Breast epithelium (tissue), 4 donors: ENCODE measurements at regions not wholly inside any gene's neighbourhood (a gene's known extent, or its start where the extent isn't known, plus 50 kb on each side); places are given as distances from the start of the nearest gene placed in this dataset.
A peak's percentile ranks its signal among the peaks of the same experiment; 100 is the strongest.

Experiments
- DNase-seq, 2 donors: peaks; one replicate each; pipeline ENCODE4 v3.0.0-alpha.2; 2019; ENCODE audit warnings: low spot score in 2 of 2
- H3K27ac ChIP-seq, 2 donors: fragments of 200-600 bp; sonication (generic) in 1 of 2; one replicate each; pipeline ENCODE4 v1.5.1; 2016 to 2019; ENCODE audit warnings: mild to moderate bottlenecking in 1 of 2
- H3K27me3 ChIP-seq, 2 donors: fragments of 200-600 bp; sonication (generic) in 1 of 2; one replicate each; pipeline versions ENCODE4 v1.5.1 to v1.6.0; 2017 to 2019; ENCODE audit warnings: control low read depth in 1 of 2, mild to moderate bottlenecking in 1 of 2
- H3K36me3 ChIP-seq: fragments of 200-600 bp; one replicate; pipeline ENCODE4 v1.5.1; 2019
- H3K4me1 ChIP-seq, 2 donors: fragments of 200-600 bp; sonication (generic); one replicate each; pipeline ENCODE4 v1.5.1; 2016 to 2019; ENCODE audit warnings: control low read depth in 1 of 2
- H3K4me3 ChIP-seq, 3 donors: fragments of 200-600 bp; sonication (generic); 1 replicate in 2 of 3; 2 replicates in 1 of 3; pipeline ENCODE4 v1.5.1; 2016 to 2019; ENCODE audit warnings: mild to moderate bottlenecking in 3 of 3, moderate library complexity in 2 of 3
- H3K9me3 ChIP-seq, 2 donors: fragments of 200-600 bp; sonication (generic) in 1 of 2; one replicate each; pipeline ENCODE4 v1.5.1; 2016 to 2019; ENCODE audit warnings: control low read depth in 1 of 2
- CTCF ChIP-seq, 3 donors: fragments of 450-650 bp; IDR thresholded peaks; one replicate each; pipeline ENCODE4 v1.5.1; 2016 to 2017; ENCODE audit warnings: antibody characterized with exemption in 3 of 3, mild to moderate bottlenecking in 3 of 3, moderate library complexity in 3 of 3
- POLR2A ChIP-seq: fragments of 450-650 bp; IDR thresholded peaks from one replicate; pipeline ENCODE4 v1.6.1; 2016; ENCODE audit warnings: antibody characterized with exemption, mild to moderate bottlenecking, moderate library complexity
- POLR2AphosphoS5 ChIP-seq, 3 donors: sonication (generic); formaldehyde crosslinking; IDR thresholded peaks; one replicate each; pipeline ENCODE4 v1.6.1; 2017; ENCODE audit warnings: antibody characterized with exemption in 3 of 3
- intact Hi-C: fragments of 100-400 bp; cut with DNase I; formaldehyde crosslinking; loops from one replicate; pipeline ENCODE4 v1.15.1; 2023; ENCODE audit warnings: low total_unique reads

- no peaks in the 10 kb centered on the region for H3K27me3 ChIP-seq
- intact Hi-C loops, result loop anchor here (10.0 kb wide), 1 partner anchor 137 kb away; the partner anchor contains the start of gene IER5L
Measured at GRCh38 chr9:129311643-129312042, 133.6 kb upstream of the IER5L start.

GRCh38 chr9:129310666-129311350, 132.7 kb upstream of the IER5L start:
- TF ChIP-seq CTCF (IDR thresholded peaks at IDR 0.05) (no peak), POLR2A (no peak), POLR2AphosphoS5 (IDR thresholded peaks at IDR 0.05) (no peak)
- Histone ChIP-seq H3K4me3 (no peak overlapping the region), H3K36me3 (no peaks in the 10 kb centered on the region), H3K27ac (no peak overlapping the region), H3K4me1 (no peaks in the 10 kb centered on the region), H3K9me3 (no peaks in the 10 kb centered on the region), H3K27me3 (no peaks in the 10 kb centered on the region)
- intact Hi-C loops, result loop anchor here (10.0 kb wide), 1 partner anchor 136 kb away; the partner anchor contains the start of gene IER5L
- DNase-seq, result no peak

More at GRCh38 chr9:129311643-129312042, 133.6 kb upstream of the IER5L start:
- no peak for DNase-seq
- TF ChIP-seq CTCF (IDR thresholded peaks at IDR 0.05) (no peak), POLR2AphosphoS5 (IDR thresholded peaks at IDR 0.05) (no peak), POLR2A (no peak)
- no peak overlapping the region for H3K4me3 ChIP-seq
- no peaks in the 10 kb centered on the region for H3K4me1 ChIP-seq
- H3K27ac ChIP-seq, result no peak overlapping the region
- H3K36me3 ChIP-seq, result no peaks in the 10 kb centered on the region
- no peaks in the 10 kb centered on the region for H3K9me3 ChIP-seq

GRCh38 chr9:129309906-129310305, 131.8 kb upstream of the IER5L start:
- Histone ChIP-seq H3K36me3 (no peaks in the 10 kb centered on the region), H3K9me3 (no peaks in the 10 kb centered on the region), H3K27me3 (no peaks in the 10 kb centered on the region), H3K27ac (no peak overlapping the region), H3K4me1 (no peaks in the 10 kb centered on the region), H3K4me3 (no peak overlapping the region)
- TF ChIP-seq POLR2AphosphoS5 (IDR thresholded peaks at IDR 0.05) (no peak), POLR2A (no peak), CTCF (IDR thresholded peaks at IDR 0.05) (no peak)
- intact Hi-C loops, result loop anchor here (10.0 kb wide), 1 partner anchor 135 kb away; the partner anchor contains the start of gene IER5L
- DNase-seq, result peak in 1 of 2 donors; percentile 7

- DNase-seq, result no peak
- TF ChIP-seq POLR2A (no peak), CTCF (IDR thresholded peaks at IDR 0.05) (no peak)
- no peaks in the 10 kb centered on the region for H3K36me3 ChIP-seq
- no peak overlapping the region for H3K4me3 ChIP-seq
- no peaks in the 10 kb centered on the region for H3K27me3 ChIP-seq
- no peaks in the 10 kb centered on the region for H3K4me1 ChIP-seq
- H3K27ac ChIP-seq, result no peak overlapping the region
- H3K9me3 ChIP-seq, result no peaks in the 10 kb centered on the region
- intact Hi-C loops, result no loop called here
Measured at GRCh38 chr9:129309041-129309430, 131.0 kb upstream of the IER5L start.

GRCh38 chr9:129307227-129307970, 129.3 kb upstream of the IER5L start:
- H3K27me3 ChIP-seq, result no peaks in the 10 kb centered on the region
- H3K9me3 ChIP-seq, result no peaks in the 10 kb centered on the region
- TF ChIP-seq CTCF (IDR thresholded peaks at IDR 0.05), result no peak
- TF ChIP-seq POLR2A, result no peak
- TF ChIP-seq POLR2AphosphoS5 (IDR thresholded peaks at IDR 0.05), result no peak
- H3K27ac ChIP-seq, result no peak overlapping the region
- no peaks in the 10 kb centered on the region for H3K4me1 ChIP-seq
- no peak overlapping the region for H3K4me3 ChIP-seq
- no peaks in the 10 kb centered on the region for H3K36me3 ChIP-seq
- intact Hi-C loops, result no loop called here
- DNase-seq, result no peak
